Gastroesophageal sphincter (tissue), 4 donors: ENCODE measurements at regions not wholly inside any gene's neighbourhood (a gene's known extent, or its start where the extent isn't known, plus 50 kb on each side); places are given as distances from the start of the nearest gene placed in this dataset.

Experiments used
- ATAC-seq: fragments of 150-250 bp; one replicate; pipeline ENCODE4 v1.9.1; 2016; ENCODE audit warnings: mild to moderate bottlenecking, moderate library complexity
- H3K27ac ChIP-seq, 4 donors: fragments of 200-600 bp; sonication (generic) in 3 of 4; 1 replicate in 3 of 4; 2 replicates in 1 of 4; pipeline ENCODE4 v1.5.1; 2016 to 2019
- H3K27me3 ChIP-seq: fragments of 200-600 bp; sonication (generic); one replicate; pipeline ENCODE4 v1.5.1; 2019
- H3K36me3 ChIP-seq, 2 donors: fragments of 200-600 bp; sonication (generic); one replicate each; pipeline ENCODE4 v1.5.1; 2019; ENCODE audit warnings: control low read depth in 1 of 2
- H3K4me1 ChIP-seq, 3 donors: fragments of 200-600 bp; sonication (generic); 1 replicate in 2 of 3; 2 replicates in 1 of 3; pipeline ENCODE4 v1.5.1; 2016 to 2019; ENCODE audit warnings: control low read depth in 2 of 3
- H3K4me3 ChIP-seq, 2 donors: fragments of 200-600 bp; sonication (generic); one replicate each; pipeline ENCODE4 v1.5.1; 2019; ENCODE audit warnings: mild to moderate bottlenecking in 1 of 2, moderate library complexity in 1 of 2
- H3K9me3 ChIP-seq, 3 donors: fragments of 200-600 bp; sonication (generic); one replicate each; pipeline ENCODE4 v1.5.1; 2017 to 2019; ENCODE audit warnings: control low read depth in 2 of 3
- CTCF ChIP-seq, 4 experiments: fragments of 200-600 bp in 2 of 4; fragments of 450-650 bp in 2 of 4; sonication (generic) in 1 of 4; IDR thresholded peaks; one replicate each; pipeline ENCODE4 v1.5.1; 2017 to 2019; ENCODE audit warnings: antibody characterized with exemption in 4 of 4, mild to moderate bottlenecking in 2 of 4, moderate library complexity in 2 of 4
- EP300 ChIP-seq: sonication (generic); formaldehyde crosslinking; IDR thresholded peaks from one replicate; pipeline ENCODE4 v1.6.1; 2017; ENCODE audit warnings: antibody characterized with exemption, mild to moderate bottlenecking
- POLR2A ChIP-seq, 2 donors: fragments of 450-650 bp; IDR thresholded peaks; one replicate each; pipeline ENCODE4 v1.6.1; 2017; ENCODE audit warnings: antibody characterized with exemption in 2 of 2, mild to moderate bottlenecking in 2 of 2, moderate library complexity in 1 of 2
- POLR2AphosphoS5 ChIP-seq: sonication (generic); formaldehyde crosslinking; IDR thresholded peaks from one replicate; pipeline ENCODE4 v1.6.1; 2017; ENCODE audit warnings: antibody characterized with exemption
- WGBS, 2 donors: methylation state at CpG; one replicate each; pipeline ENCODE4 v1.1.5; 2018; ENCODE audit warnings: low coverage in 1 of 2; 5-methylcytosine and 5-hydroxymethylcytosine counted together

GRCh38 chr10:71044720-71045119, 156.4 kb upstream of the PCBD1 start:
- 84% methylated on average over 7 of the region's 7 CpGs; no CpG with 5 or more reads in 1 of the 2 donors for WGBS, 2 donors
- TF ChIP-seq POLR2A (IDR thresholded peaks at IDR 0.05) (no peak), POLR2AphosphoS5 (no peak), EP300 (no peak), CTCF (IDR thresholded peaks at IDR 0.05) (no peak)
- Histone ChIP-seq H3K27me3 (peaks cover 17% of the 10 kb centered on the region), H3K27ac (no peak overlapping the region), H3K4me1 (no peaks in the 10 kb centered on the region), H3K4me3 (no peak overlapping the region), H3K36me3 (no peaks in the 10 kb centered on the region), H3K9me3 (no peaks in the 10 kb centered on the region)
- no peak for ATAC-seq

GRCh38 chr10:71045204-71045809, 156.9 kb upstream of the PCBD1 start:
- TF ChIP-seq POLR2AphosphoS5 (no peak), CTCF (IDR thresholded peaks at IDR 0.05) (no peak), EP300 (no peak)
- no peak for ATAC-seq
- Histone ChIP-seq H3K36me3 (no peaks in the 10 kb centered on the region), H3K9me3 (no peaks in the 10 kb centered on the region), H3K27ac (no peak overlapping the region), H3K27me3 (peaks cover 13% of the 10 kb centered on the region), H3K4me1 (no peaks in the 10 kb centered on the region), H3K4me3 (no peak overlapping the region)
- 86% methylated on average over 10 of the region's 10 CpGs; no CpG with 5 or more reads in 1 of the 2 donors for WGBS, 2 donors

- H3K4me1 ChIP-seq: no peaks in the 10 kb centered on the region
- no peak overlapping the region for H3K27ac ChIP-seq
- 80% methylated on average over 1 of the region's 4 CpGs; no CpG with 5 or more reads in 1 of the 2 donors for WGBS, 2 donors
- H3K36me3 ChIP-seq: no peaks in the 10 kb centered on the region
- no peaks in the 10 kb centered on the region for H3K9me3 ChIP-seq
- no peak for ATAC-seq
- H3K4me3 ChIP-seq: no peak overlapping the region
- peaks cover 7% of the 10 kb centered on the region for H3K27me3 ChIP-seq
- TF ChIP-seq POLR2A (IDR thresholded peaks at IDR 0.05): no peak
Measured at GRCh38 chr10:71045936-71046335, 157.6 kb upstream of the PCBD1 start.

DNA sequence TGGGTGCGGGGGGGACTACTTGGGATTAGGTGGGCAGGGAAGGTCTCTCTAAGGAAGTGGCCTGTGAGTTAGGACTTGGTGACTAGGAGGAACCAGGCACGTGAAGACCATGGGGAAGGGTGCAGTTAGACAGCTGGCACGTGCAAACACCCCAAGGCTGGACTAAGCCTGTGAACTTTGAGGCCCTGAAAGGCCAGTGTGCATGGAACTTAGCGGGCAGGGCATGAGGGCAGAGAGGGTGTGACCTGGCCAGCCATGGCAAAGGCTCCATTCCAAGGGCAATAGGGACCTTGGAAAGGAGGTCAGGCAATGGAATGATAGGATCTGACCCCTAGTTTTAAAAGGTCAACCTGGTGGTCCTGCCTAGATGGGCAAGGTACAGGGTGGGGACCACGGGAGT, 158.4 kb upstream of the PCBD1 start:
- H3K36me3 ChIP-seq: no peaks in the 10 kb centered on the region
- no peak overlapping the region for H3K27ac ChIP-seq
- no peaks in the 10 kb centered on the region for H3K4me1 ChIP-seq
- WGBS, 2 donors: 92 to 94% methylated on average over 3 to 4 of the region's 5 CpGs
- no peak for TF ChIP-seq CTCF (IDR thresholded peaks at IDR 0.05)
- TF ChIP-seq POLR2A (IDR thresholded peaks at IDR 0.05): no peak
- no peak for TF ChIP-seq POLR2AphosphoS5
- no peak for TF ChIP-seq EP300
- no peak for ATAC-seq
- H3K4me3 ChIP-seq: no peak overlapping the region
- H3K9me3 ChIP-seq: no peaks in the 10 kb centered on the region
- H3K27me3 ChIP-seq: peaks cover 7% of the 10 kb centered on the region

DNA sequence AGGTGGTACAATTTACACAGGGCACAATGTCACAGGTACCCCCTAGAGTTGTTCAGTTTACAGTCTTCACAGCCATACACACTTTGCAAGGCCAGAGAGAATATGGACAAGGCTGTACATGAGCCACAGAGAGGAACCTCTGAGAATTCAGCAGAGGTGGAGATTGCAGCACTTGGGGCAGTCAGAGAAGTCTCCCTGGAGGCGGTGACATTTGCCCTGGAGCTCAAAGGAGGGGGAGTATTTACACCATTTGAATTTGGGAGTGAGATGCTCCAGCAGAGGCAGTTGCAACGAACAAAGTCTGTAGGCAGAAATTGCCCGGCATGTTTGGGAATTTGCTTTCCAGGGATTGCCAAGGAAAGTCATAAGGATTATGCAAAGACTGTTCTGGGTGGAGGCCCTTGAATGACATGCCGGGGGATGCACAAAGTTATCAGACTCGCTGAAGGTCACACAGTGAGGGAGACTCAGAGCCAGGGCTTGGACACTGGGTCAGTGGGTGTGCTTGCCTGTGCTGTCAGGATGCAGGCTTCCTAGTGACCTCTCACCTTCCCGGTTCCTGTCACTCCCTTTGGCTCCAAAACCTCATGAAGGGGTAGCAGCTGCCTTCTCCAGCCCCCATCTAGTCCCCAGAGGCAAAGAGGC, 160.7 kb upstream of the PCBD1 start:
- 75 to 92% methylated on average over 4 to 5 of the region's 6 CpGs for WGBS, 2 donors
- H3K27me3 ChIP-seq: peaks cover 6% of the 10 kb centered on the region
- H3K4me3 ChIP-seq: no peak overlapping the region
- no peak overlapping the region for H3K27ac ChIP-seq
- ATAC-seq: no peak
- no peak for TF ChIP-seq EP300
- TF ChIP-seq CTCF (IDR thresholded peaks at IDR 0.05): no peak
- no peak for TF ChIP-seq POLR2AphosphoS5
- no peak for TF ChIP-seq POLR2A (IDR thresholded peaks at IDR 0.05)
- H3K4me1 ChIP-seq: no peaks in the 10 kb centered on the region
- no peaks in the 10 kb centered on the region for H3K36me3 ChIP-seq
- H3K9me3 ChIP-seq: no peaks in the 10 kb centered on the region
